Psoas muscle (tissue), 7 donors: ENCODE measurements at regions not wholly inside any gene's neighbourhood (a gene's known extent, or its start where the extent isn't known, plus 50 kb on each side); places are given as distances from the start of the nearest gene placed in this dataset.

ENCODE experiments used
- ATAC-seq, 4 donors: fragments of 200-7000 bp; cut with Tn5 transposase; one replicate each; pipeline ENCODE4 v1.9.1; 2020; ENCODE audit warnings: moderate library complexity in 3 of 4, mild to moderate bottlenecking in 2 of 4
- DNase-seq, 2 donors: peaks; one replicate each; pipeline ENCODE4 v3.0.0-alpha.2; 2020
- H3K27ac ChIP-seq: fragments of 200-600 bp; one replicate; pipeline ENCODE4 v1.8.0; 2022
- H3K27me3 ChIP-seq, 3 donors: fragments of 200-600 bp in 1 of 3; one replicate each; pipeline versions ENCODE4 v1.6.1 to v1.8.0; 2013 to 2022; ENCODE audit warnings: low read length in 2 of 3, mild to moderate bottlenecking in 2 of 3, moderate library complexity in 1 of 3; ENCODE audit not compliant: insufficient read depth in 3 of 3
- H3K36me3 ChIP-seq, 2 donors: fragments of 200-600 bp in 1 of 2; one replicate each; pipeline versions ENCODE4 v1.6.1 to v1.8.0; 2013 to 2022; ENCODE audit warnings: low read depth in 1 of 2, mild to moderate bottlenecking in 1 of 2, moderate library complexity in 1 of 2; ENCODE audit not compliant: insufficient read depth in 1 of 2
- H3K4me1 ChIP-seq: fragments of 200-600 bp; one replicate; pipeline ENCODE4 v1.8.0; 2022
- H3K4me3 ChIP-seq: fragments of 200-600 bp; one replicate; pipeline ENCODE4 v1.8.0; 2022; ENCODE audit warnings: mild to moderate bottlenecking
- H3K9me3 ChIP-seq: fragments of 200-600 bp; one replicate; pipeline ENCODE4 v1.8.0; 2022
- CTCF ChIP-seq: fragments of 200-600 bp; IDR thresholded peaks from one replicate; pipeline ENCODE4 v1.8.0; 2022; ENCODE audit warnings: antibody characterized with exemption
- WGBS, 3 donors: extraction: QIAGEN DNeasy Blood & Tissue Kit; methylation state at CpG; one replicate each; pipeline versions ENCODE4 v1.1.6 to v1.1.7; 2013; 5-methylcytosine and 5-hydroxymethylcytosine counted together
- intact Hi-C, 2 donors: fragments of 100-400 bp; cut with DNase I; formaldehyde crosslinking; loops; one replicate each; pipeline versions ENCODE4 v1.11.0 to v1.14.2; 2022
- donor health status: healthy with polysubstance abuse.
- donor health status: DM: no; HTN: no; CAD: no; lungs with moderate emphysema.
- donor health status: Bipolar disorder and iron deficiency.
- donor health status: healthy.
- donor health status: DM: yes; HTN: yes; CAD: no.
- donor health status: DM: no; HTN: no; CAD: no.
- donor health status: DM: yes; HTN: yes; CAD: no.

DNA sequence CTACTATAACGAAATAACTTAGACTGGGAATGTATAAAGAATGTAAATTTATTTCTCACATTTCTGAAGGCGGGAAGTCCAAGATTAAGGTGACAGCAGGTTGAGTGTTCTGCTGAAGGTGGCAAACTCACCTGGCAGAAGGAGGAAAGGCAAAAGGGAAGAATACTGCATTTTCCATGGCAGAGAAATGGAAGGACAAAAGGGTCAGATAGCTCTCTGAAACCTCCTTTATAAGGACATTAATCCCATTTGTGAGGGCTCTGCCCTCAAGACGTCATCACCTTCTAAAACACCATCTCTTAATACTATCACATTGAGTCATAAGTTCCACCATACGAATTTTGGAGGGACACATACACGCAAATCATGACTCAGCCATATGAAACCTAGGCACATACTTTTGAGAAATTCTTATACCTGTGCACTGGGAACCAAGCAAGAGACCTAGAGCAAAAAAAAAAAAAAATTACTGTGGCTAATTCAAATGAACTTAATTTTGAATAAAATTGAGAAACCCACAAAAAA lies 1669.3 kb upstream of the FLRT2 start:
- Histone ChIP-seq H3K36me3 (no peaks in the 10 kb centered on the region), H3K4me3 (no peak overlapping the region), H3K9me3 (no peaks in the 10 kb centered on the region), H3K27me3 (no peaks in the 10 kb centered on the region), H3K27ac (no peak overlapping the region), H3K4me1 (no peaks in the 10 kb centered on the region)
- ATAC-seq (no peak), DNase-seq (no peak)
- no peak for TF ChIP-seq CTCF
- intact Hi-C loops, result no loop called here
- 88 to 91% (median 91%) methylated on average over 5 of the region's 5 CpGs for WGBS, 3 donors

DNA sequence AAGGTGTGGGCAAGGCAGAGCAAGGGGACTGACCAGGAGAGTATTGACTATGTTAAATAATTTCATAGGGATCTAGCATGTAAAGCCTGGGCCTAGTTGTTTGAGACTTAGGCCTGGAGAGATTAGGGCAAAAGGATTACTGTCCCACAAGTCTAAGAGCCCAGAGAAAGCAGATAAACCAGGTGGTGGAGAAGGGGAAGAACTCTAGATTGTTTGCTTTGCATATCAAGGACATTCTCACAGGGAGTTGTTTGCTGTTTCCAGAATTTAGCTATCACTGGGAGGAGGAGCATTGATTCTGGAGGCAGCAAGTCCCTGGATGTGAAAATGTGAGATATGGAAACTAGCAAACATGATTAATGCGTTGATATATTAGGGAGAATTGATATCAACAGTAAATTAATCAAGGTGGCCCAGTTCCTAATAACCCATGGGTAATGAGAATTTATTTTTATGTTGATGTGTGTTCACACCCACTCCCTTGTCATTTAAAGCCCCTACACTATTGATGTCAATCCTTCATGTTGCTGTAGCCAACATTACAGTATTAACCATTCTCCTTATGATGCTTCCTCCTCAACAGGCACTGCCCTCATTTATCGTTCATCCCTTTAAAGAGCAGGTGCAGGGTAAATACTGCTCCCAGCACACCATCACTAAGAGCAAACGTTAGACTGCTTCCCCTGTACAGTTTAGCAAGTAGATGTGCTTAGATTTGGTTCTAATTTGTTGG lies 1666.7 kb upstream of the FLRT2 start:
- 66 to 69% (median 67%) methylated on average over 3 of the region's 3 CpGs for WGBS, 3 donors

DNA sequence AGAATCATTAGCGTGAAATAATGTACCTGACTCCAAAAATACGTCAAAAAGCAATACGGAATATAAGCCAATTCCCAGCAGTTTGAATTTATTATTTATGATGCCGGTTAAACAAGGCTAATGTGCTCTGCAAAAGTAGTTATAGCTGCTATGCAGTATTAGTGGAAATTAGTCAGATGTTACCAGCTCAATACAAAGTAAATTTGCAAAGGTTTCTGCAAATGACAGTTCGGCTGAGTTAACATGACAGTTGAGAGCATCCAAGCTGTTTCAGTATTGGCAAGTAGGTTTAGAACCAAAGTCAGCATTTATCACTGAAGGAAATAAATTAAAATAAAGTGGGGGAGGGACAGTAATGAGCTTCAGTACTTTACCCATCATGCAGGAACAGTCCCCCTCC lies 1665.8 kb upstream of the FLRT2 start:
- intact Hi-C loops, result no loop called here
- H3K27me3 ChIP-seq, result no peaks in the 10 kb centered on the region
- DNase-seq, result no peak
- no peaks in the 10 kb centered on the region for H3K4me1 ChIP-seq
- no peak for ATAC-seq
- H3K9me3 ChIP-seq, result no peaks in the 10 kb centered on the region
- no peak overlapping the region for H3K27ac ChIP-seq
- no peak overlapping the region for H3K4me3 ChIP-seq
- no peaks in the 10 kb centered on the region for H3K36me3 ChIP-seq
- TF ChIP-seq CTCF, result no peak
- WGBS, 3 donors, result 52 to 57% (median 53%) methylated on average over 5 of the region's 5 CpGs

More for the DNA sequence above, 1666.7 kb upstream of the FLRT2 start:
- Histone ChIP-seq H3K27ac (no peak overlapping the region), H3K4me1 (no peaks in the 10 kb centered on the region), H3K4me3 (no peak overlapping the region), H3K9me3 (no peaks in the 10 kb centered on the region), H3K27me3 (no peaks in the 10 kb centered on the region), H3K36me3 (no peaks in the 10 kb centered on the region)
- DNase-seq (no peak), ATAC-seq (no peak)
- no peak for TF ChIP-seq CTCF
- intact Hi-C loops, result no loop called here

- intact Hi-C loops, result no loop called here
Measured at GRCh38 chr14:83867566-83868225, 1662.2 kb upstream of the FLRT2 start.

More at GRCh38 chr14:83867566-83868225, 1662.2 kb upstream of the FLRT2 start:
- H3K9me3 ChIP-seq, result no peaks in the 10 kb centered on the region
- no peak for TF ChIP-seq CTCF
- no peaks in the 10 kb centered on the region for H3K27me3 ChIP-seq
- WGBS, 3 donors, result 46 to 51% (median 51%) methylated on average over 5 of the region's 5 CpGs
- no peaks in the 10 kb centered on the region for H3K36me3 ChIP-seq
- no peak overlapping the region for H3K4me3 ChIP-seq
- no peak for DNase-seq
- ATAC-seq, result no peak
- no peaks in the 10 kb centered on the region for H3K4me1 ChIP-seq
- H3K27ac ChIP-seq, result no peak overlapping the region
